ENCODE measurements at regions not wholly inside any gene's neighbourhood (a gene's known extent, or its start where the extent isn't known, plus 50 kb on each side); places are given as distances from the start of the nearest gene placed in this dataset.
"Not testable (repeated sequence)": the region's sequence is repeated elsewhere in the genome, so short reads cannot be mapped to it uniquely, and the experiment has no call there.

GRCh38 chr6:79150733-79151132 lies 72.7 kb upstream of the PHIP start:
- no peak overlapping the region for H3K9ac ChIP-seq (ENCODE audit: low read depth, low read length)
- WGBS: no CpG with 5 or more reads among the region's 2 CpGs

DNA sequence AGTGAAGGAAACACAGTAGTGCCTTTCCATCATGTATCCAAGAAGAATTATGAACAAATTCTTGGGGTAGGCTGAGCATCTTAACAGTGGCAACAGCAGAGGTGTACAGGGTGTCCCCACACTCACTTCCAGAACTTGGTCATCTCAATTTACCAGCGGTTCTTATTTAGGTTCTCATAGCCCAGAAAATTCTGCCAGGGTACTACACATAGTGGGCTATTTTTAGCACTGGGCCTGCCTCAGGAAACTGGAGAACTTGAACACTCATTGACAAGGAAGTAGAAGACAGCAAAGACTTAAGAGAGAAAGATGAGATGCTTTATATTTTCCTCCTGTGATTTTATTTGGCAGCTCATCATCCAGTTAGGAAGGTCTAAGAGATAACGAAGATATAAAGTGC lies 71.8 kb upstream of the PHIP start:
- no peaks in the 10 kb centered on the region for H3K9me3 ChIP-seq (ENCODE audit: insufficient read depth, low read depth, low read length)
- peaks cover 61% of the 10 kb centered on the region for H3K4me1 ChIP-seq (ENCODE audit: insufficient read depth, low read length)
- 88% methylated on average over 2 of the region's 2 CpGs for WGBS
- H3K36me3 ChIP-seq (ENCODE audit: insufficient read depth, low read length): no peaks in the 10 kb centered on the region
- no peaks in the 10 kb centered on the region for H3K27me3 ChIP-seq (ENCODE audit: insufficient read depth, low read length)
- no peak overlapping the region for H3K9ac ChIP-seq (ENCODE audit: low read depth, low read length)
- H3K4me3 ChIP-seq (ENCODE audit: low read length): no peak overlapping the region
- H3K27ac ChIP-seq (ENCODE audit: low read depth, low read length): no peak overlapping the region; the same call in 1 of the 2 replicates

More at GRCh38 chr6:79150733-79151132, 72.7 kb upstream of the PHIP start:
- Histone ChIP-seq H3K27ac (ENCODE audit: low read depth, low read length) (peak overlapping the region; percentile 97), H3K27me3 (ENCODE audit: insufficient read depth, low read length) (no peaks in the 10 kb centered on the region), H3K4me3 (ENCODE audit: low read length) (no peak overlapping the region), H3K4me1 (ENCODE audit: insufficient read depth, low read length) (peaks cover 58% of the 10 kb centered on the region), H3K36me3 (ENCODE audit: insufficient read depth, low read length) (no peaks in the 10 kb centered on the region), H3K9me3 (ENCODE audit: insufficient read depth, low read depth, low read length) (no peaks in the 10 kb centered on the region)

DNA sequence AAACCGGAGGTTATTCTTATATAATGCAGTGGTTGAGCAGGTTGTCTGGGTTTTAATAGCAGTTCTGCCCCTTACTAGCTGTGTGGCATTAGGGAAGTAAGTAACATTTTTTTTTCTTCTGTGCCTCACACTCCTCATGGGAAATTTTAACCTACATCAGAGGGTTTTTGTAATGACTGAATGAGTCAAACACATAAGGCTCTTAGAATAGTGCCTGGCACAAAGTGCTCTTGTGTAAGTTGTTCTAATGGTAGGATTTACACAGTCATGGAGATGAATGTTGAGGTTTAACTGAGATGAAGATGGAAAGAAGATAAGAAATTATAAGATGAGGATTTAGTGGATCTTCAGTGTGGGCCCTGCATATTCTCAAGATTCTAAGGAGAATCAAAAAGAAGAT lies 68.4 kb upstream of the PHIP start:
- H3K9ac ChIP-seq (ENCODE audit: low read depth, low read length): no peak overlapping the region
- H3K9me3 ChIP-seq (ENCODE audit: insufficient read depth, low read depth, low read length): no peaks in the 10 kb centered on the region
- no peaks in the 10 kb centered on the region for H3K36me3 ChIP-seq (ENCODE audit: insufficient read depth, low read length)
- no peaks in the 10 kb centered on the region for H3K27me3 ChIP-seq (ENCODE audit: insufficient read depth, low read length)
- H3K4me3 ChIP-seq (ENCODE audit: low read length): no peak overlapping the region
- WGBS: 85% methylated on average over 1 of the region's 1 CpG
- no peak overlapping the region for H3K27ac ChIP-seq (ENCODE audit: low read depth, low read length)
- H3K4me1 ChIP-seq (ENCODE audit: insufficient read depth, low read length): peaks cover 38% of the 10 kb centered on the region

GRCh38 chr6:79145301-79145700 lies 67.2 kb upstream of the PHIP start:
- H3K9me3 ChIP-seq (ENCODE audit: insufficient read depth, low read depth, low read length): no peaks in the 10 kb centered on the region
- H3K27ac ChIP-seq (ENCODE audit: low read depth, low read length): no peak overlapping the region
- no peaks in the 10 kb centered on the region for H3K36me3 ChIP-seq (ENCODE audit: insufficient read depth, low read length)
- H3K4me1 ChIP-seq (ENCODE audit: insufficient read depth, low read length): peaks cover 27% of the 10 kb centered on the region
- H3K9ac ChIP-seq (ENCODE audit: low read depth, low read length): no peak overlapping the region
- H3K4me3 ChIP-seq (ENCODE audit: low read length): no peak overlapping the region
- H3K27me3 ChIP-seq (ENCODE audit: insufficient read depth, low read length): no peaks in the 10 kb centered on the region

GRCh38 chr6:79143320-79143898 lies 65.4 kb upstream of the PHIP start:
- H3K4me1 ChIP-seq (ENCODE audit: insufficient read depth, low read length): peaks cover 13% of the 10 kb centered on the region
- 68% methylated on average over 2 of the region's 2 CpGs for WGBS
- H3K9ac ChIP-seq (ENCODE audit: low read depth, low read length): peak overlapping the region; percentile 47; the same call in 1 of the 2 replicates
- no peaks in the 10 kb centered on the region for H3K36me3 ChIP-seq (ENCODE audit: insufficient read depth, low read length)
- H3K27me3 ChIP-seq (ENCODE audit: insufficient read depth, low read length): no peaks in the 10 kb centered on the region
- no peak overlapping the region for H3K27ac ChIP-seq (ENCODE audit: low read depth, low read length)
- no peak overlapping the region for H3K4me3 ChIP-seq (ENCODE audit: low read length)
- no peaks in the 10 kb centered on the region for H3K9me3 ChIP-seq (ENCODE audit: insufficient read depth, low read depth, low read length)

DNA sequence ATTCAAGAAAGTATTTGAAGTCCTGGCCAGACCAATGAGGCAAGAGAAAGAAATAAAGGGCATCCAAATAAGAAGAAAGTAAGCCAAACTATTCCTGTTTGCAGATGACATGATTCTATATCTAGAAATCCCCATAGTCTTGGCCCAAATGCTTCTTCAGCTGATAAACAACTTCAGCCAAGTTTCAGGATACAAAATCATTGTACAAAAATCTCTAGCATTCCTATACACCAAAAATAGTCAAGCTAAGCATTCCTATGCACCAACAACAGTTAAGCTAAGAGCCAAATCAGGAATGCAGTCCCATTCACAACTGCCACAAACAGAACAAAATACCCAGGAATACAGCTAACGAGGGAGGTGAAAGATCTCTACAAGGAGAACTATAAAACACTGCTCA lies 60.1 kb upstream of the PHIP start:
- Histone ChIP-seq H3K27me3 (ENCODE audit: insufficient read depth, low read length) (no peaks in the 10 kb centered on the region), H3K27ac (ENCODE audit: low read depth, low read length) (no peak overlapping the region), H3K4me3 (ENCODE audit: low read length) (no peak overlapping the region), H3K4me1 (ENCODE audit: insufficient read depth, low read length) (no peaks in the 10 kb centered on the region), H3K36me3 (ENCODE audit: insufficient read depth, low read length) (no peaks in the 10 kb centered on the region), H3K9ac (ENCODE audit: low read depth, low read length) (no peak overlapping the region), H3K9me3 (ENCODE audit: insufficient read depth, low read depth, low read length) (peaks cover 10% of the 10 kb centered on the region; the same call in 1 of the 2 replicates)
- 94% methylated on average over 1 of the region's 1 CpG for WGBS

GRCh38 chr6:79137671-79138070 lies 59.6 kb upstream of the PHIP start:
- H3K27me3 ChIP-seq (ENCODE audit: insufficient read depth, low read length): no peaks in the 10 kb centered on the region
- no peak overlapping the region for H3K27ac ChIP-seq (ENCODE audit: low read depth, low read length)
- WGBS: 93% methylated on average over 2 of the region's 2 CpGs
- no peaks in the 10 kb centered on the region for H3K36me3 ChIP-seq (ENCODE audit: insufficient read depth, low read length)
- H3K9me3 ChIP-seq (ENCODE audit: insufficient read depth, low read depth, low read length): peaks cover 12% of the 10 kb centered on the region; the same call in 1 of the 2 replicates
- H3K4me3 ChIP-seq (ENCODE audit: low read length): no peak overlapping the region
- H3K9ac ChIP-seq (ENCODE audit: low read depth, low read length): no peak overlapping the region
- no peaks in the 10 kb centered on the region for H3K4me1 ChIP-seq (ENCODE audit: insufficient read depth, low read length)

- H3K36me3 ChIP-seq (ENCODE audit: insufficient read depth, low read length): no peaks in the 10 kb centered on the region
- H3K4me3 ChIP-seq (ENCODE audit: low read length): no peak overlapping the region
- H3K27ac ChIP-seq (ENCODE audit: low read depth, low read length): no peak overlapping the region
- H3K9ac ChIP-seq (ENCODE audit: low read depth, low read length): no peak overlapping the region
- H3K27me3 ChIP-seq (ENCODE audit: insufficient read depth, low read length): no peaks in the 10 kb centered on the region
- H3K4me1 ChIP-seq (ENCODE audit: insufficient read depth, low read length): no peaks in the 10 kb centered on the region
- H3K9me3 ChIP-seq (ENCODE audit: insufficient read depth, low read depth, low read length): peaks cover 12% of the 10 kb centered on the region; the same call in 1 of the 2 replicates
Measured at GRCh38 chr6:79135973-79136470, 58.0 kb upstream of the PHIP start.

DNA sequence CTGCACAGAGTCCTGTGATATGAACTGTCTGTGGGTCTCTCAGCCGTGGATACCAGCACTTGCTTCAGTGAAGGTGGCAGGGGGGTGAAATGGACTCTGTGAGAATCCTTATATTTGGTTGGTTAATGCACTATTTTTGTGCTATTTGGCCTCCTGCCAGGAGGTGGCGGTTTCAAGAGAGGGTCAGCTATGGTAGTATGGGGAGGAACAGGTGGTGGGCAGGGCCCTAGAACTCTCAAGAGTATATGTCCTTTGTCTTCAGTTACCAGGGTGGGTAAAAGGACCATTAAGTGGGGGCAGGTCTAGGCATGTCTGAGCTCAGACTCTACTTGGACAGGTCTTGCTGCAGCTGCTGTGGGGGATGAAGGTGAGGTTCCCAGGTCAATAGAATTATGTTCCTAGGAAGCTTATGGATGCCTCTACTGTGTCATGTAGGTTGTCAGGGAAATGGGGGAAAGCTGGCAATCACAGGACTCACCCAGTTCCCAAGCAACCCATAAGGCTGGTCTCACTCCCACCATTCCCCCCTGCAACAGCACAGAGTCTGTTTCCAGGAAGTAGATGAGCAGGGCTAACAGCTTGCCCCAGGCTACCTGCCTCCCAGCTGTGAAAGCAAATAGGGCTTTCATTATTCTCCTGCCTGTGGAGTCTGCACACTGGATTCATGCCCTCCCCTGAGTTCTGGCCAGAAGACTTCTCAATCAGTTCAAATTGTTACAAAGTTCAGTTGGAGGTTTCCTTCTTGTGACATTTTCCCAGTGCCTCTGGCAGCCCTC lies 56.8 kb upstream of the PHIP start:
- 88% methylated on average over 2 of the region's 2 CpGs for WGBS
- H3K9ac ChIP-seq (ENCODE audit: low read depth, low read length): no peak overlapping the region
- H3K9me3 ChIP-seq (ENCODE audit: insufficient read depth, low read depth, low read length): peaks cover 12% of the 10 kb centered on the region; the same call in 1 of the 2 replicates
- H3K36me3 ChIP-seq (ENCODE audit: insufficient read depth, low read length): no peaks in the 10 kb centered on the region
- H3K27ac ChIP-seq (ENCODE audit: low read depth, low read length): no peak overlapping the region
- no peaks in the 10 kb centered on the region for H3K4me1 ChIP-seq (ENCODE audit: insufficient read depth, low read length)
- H3K4me3 ChIP-seq (ENCODE audit: low read length): no peak overlapping the region
- H3K27me3 ChIP-seq (ENCODE audit: insufficient read depth, low read length): no peaks in the 10 kb centered on the region

- WGBS: 86% methylated on average over 3 of the region's 3 CpGs
- H3K9ac ChIP-seq (ENCODE audit: low read depth, low read length): no peak overlapping the region
- no peak overlapping the region for H3K27ac ChIP-seq (ENCODE audit: low read depth, low read length)
- no peaks in the 10 kb centered on the region for H3K27me3 ChIP-seq (ENCODE audit: insufficient read depth, low read length)
- no peak overlapping the region for H3K4me3 ChIP-seq (ENCODE audit: low read length)
- H3K9me3 ChIP-seq (ENCODE audit: insufficient read depth, low read depth, low read length): peaks cover 12% of the 10 kb centered on the region; the same call in 1 of the 2 replicates
- H3K36me3 ChIP-seq (ENCODE audit: insufficient read depth, low read length): no peaks in the 10 kb centered on the region
- no peaks in the 10 kb centered on the region for H3K4me1 ChIP-seq (ENCODE audit: insufficient read depth, low read length)
Measured at GRCh38 chr6:79133173-79133572, 55.1 kb upstream of the PHIP start.

DNA sequence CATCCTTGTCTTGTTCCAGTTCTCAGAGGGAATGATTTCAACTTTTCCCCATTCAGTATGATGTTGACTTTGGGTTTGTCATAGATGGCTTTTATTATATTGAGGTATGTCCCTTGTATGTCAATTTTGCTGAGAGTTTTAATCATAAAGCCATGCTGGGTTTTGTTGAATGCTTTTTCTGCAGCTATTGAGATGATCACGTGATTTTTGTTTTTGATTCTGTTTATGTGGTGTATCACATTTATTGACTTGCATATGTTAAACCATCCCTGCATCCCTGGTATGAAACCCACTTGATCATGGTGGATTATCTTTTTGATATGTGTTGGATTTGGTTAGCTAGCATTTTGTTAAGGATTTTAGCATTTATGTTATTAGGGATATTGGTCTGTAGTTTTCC lies 53.2 kb upstream of the PHIP start:
- not testable (repeated sequence) for H3K9ac ChIP-seq (ENCODE audit: low read depth, low read length); H3K27me3 ChIP-seq (ENCODE audit: insufficient read depth, low read length); H3K4me3 ChIP-seq (ENCODE audit: low read length); H3K4me1 ChIP-seq (ENCODE audit: insufficient read depth, low read length); H3K36me3 ChIP-seq (ENCODE audit: insufficient read depth, low read length); H3K27ac ChIP-seq (ENCODE audit: low read depth, low read length)
- peaks cover 11% of the 10 kb centered on the region; the same call in 1 of the 2 replicates for H3K9me3 ChIP-seq (ENCODE audit: insufficient read depth, low read depth, low read length)
- 100% methylated on average over 1 of the region's 1 CpG for WGBS

Data from HUES64 (cell line).